ENCODE measurements at regions not wholly inside any gene's neighbourhood (a gene's known extent, or its start where the extent isn't known, plus 50 kb on each side); places are given as distances from the start of the nearest gene placed in this dataset.

- Histone ChIP-seq H3K4me3 (no peak overlapping the region), H3K27ac (no peak overlapping the region), H3K36me3 (no peaks in the 10 kb centered on the region), H3K4me1 (no peaks in the 10 kb centered on the region), H3K9me3 (no peaks in the 10 kb centered on the region), H3K27me3 (no peaks in the 10 kb centered on the region)
- DNase-seq (ENCODE audit: extremely low spot score in 2 of 2), result no peak
- intact Hi-C loops (cut with DNase I), result no loop called here
- TF ChIP-seq POLR2AphosphoS5 (IDR thresholded peaks at IDR 0.05; ENCODE audit: insufficient read depth in 1 of 2, low read depth in 1 of 2) (no peak), CTCF (IDR thresholded peaks at IDR 0.05) (no peak), POLR2A (IDR thresholded peaks at IDR 0.05) (no peak)
Measured at GRCh38 chr6:90788781-90789180, 201.9 kb upstream of the MAP3K7 start.

GRCh38 chr6:90787446-90787845 is 200.6 kb upstream of the MAP3K7 start:
- intact Hi-C loops (cut with DNase I), result no loop called here
- Histone ChIP-seq H3K4me3 (no peak overlapping the region), H3K36me3 (no peaks in the 10 kb centered on the region), H3K27me3 (no peaks in the 10 kb centered on the region), H3K27ac (no peak overlapping the region), H3K4me1 (no peaks in the 10 kb centered on the region), H3K9me3 (no peaks in the 10 kb centered on the region)
- TF ChIP-seq POLR2A (IDR thresholded peaks at IDR 0.05), result no peak
- no peak for TF ChIP-seq POLR2AphosphoS5 (IDR thresholded peaks at IDR 0.05; ENCODE audit: insufficient read depth in 1 of 2, low read depth in 1 of 2)
- no peak for TF ChIP-seq CTCF (IDR thresholded peaks at IDR 0.05)
- DNase-seq (ENCODE audit: extremely low spot score in 2 of 2), result no peak

GRCh38 chr6:90780778-90781177 is 193.9 kb upstream of the MAP3K7 start:
- H3K4me1 ChIP-seq, result no peaks in the 10 kb centered on the region
- no peak for DNase-seq (ENCODE audit: extremely low spot score in 2 of 2)
- H3K36me3 ChIP-seq, result no peaks in the 10 kb centered on the region
- no peaks in the 10 kb centered on the region for H3K27me3 ChIP-seq
- intact Hi-C loops (cut with DNase I), result no loop called here
- no peak overlapping the region for H3K27ac ChIP-seq
- TF ChIP-seq POLR2AphosphoS5 (IDR thresholded peaks at IDR 0.05; ENCODE audit: insufficient read depth in 1 of 2, low read depth in 1 of 2), result no peak
- TF ChIP-seq POLR2A (IDR thresholded peaks at IDR 0.05), result no peak
- TF ChIP-seq CTCF (IDR thresholded peaks at IDR 0.05), result no peak
- H3K9me3 ChIP-seq, result no peaks in the 10 kb centered on the region
- no peak overlapping the region for H3K4me3 ChIP-seq

- no peak for DNase-seq (ENCODE audit: extremely low spot score in 2 of 2)
- Histone ChIP-seq H3K9me3 (no peaks in the 10 kb centered on the region), H3K27ac (no peak overlapping the region), H3K36me3 (no peaks in the 10 kb centered on the region), H3K4me1 (no peaks in the 10 kb centered on the region), H3K27me3 (no peaks in the 10 kb centered on the region), H3K4me3 (no peak overlapping the region)
- intact Hi-C loops (cut with DNase I), result no loop called here
- TF ChIP-seq CTCF (IDR thresholded peaks at IDR 0.05) (no peak), POLR2A (IDR thresholded peaks at IDR 0.05) (no peak), POLR2AphosphoS5 (IDR thresholded peaks at IDR 0.05; ENCODE audit: insufficient read depth in 1 of 2, low read depth in 1 of 2) (no peak)
Measured at GRCh38 chr6:90780141-90780540, 193.3 kb upstream of the MAP3K7 start.

GRCh38 chr6:90778417-90779203 is 191.7 kb upstream of the MAP3K7 start:
- H3K36me3 ChIP-seq, result no peaks in the 10 kb centered on the region
- no peak for TF ChIP-seq CTCF (IDR thresholded peaks at IDR 0.05)
- TF ChIP-seq POLR2AphosphoS5 (IDR thresholded peaks at IDR 0.05; ENCODE audit: insufficient read depth in 1 of 2, low read depth in 1 of 2), result no peak
- no peak for TF ChIP-seq POLR2A (IDR thresholded peaks at IDR 0.05)
- intact Hi-C loops (cut with DNase I), result no loop called here

More at GRCh38 chr6:90778417-90779203, 191.7 kb upstream of the MAP3K7 start:
- no peak overlapping the region for H3K4me3 ChIP-seq
- H3K27ac ChIP-seq, result no peak overlapping the region
- DNase-seq (ENCODE audit: extremely low spot score in 2 of 2), result no peak
- no peaks in the 10 kb centered on the region for H3K4me1 ChIP-seq
- H3K27me3 ChIP-seq, result no peaks in the 10 kb centered on the region
- no peaks in the 10 kb centered on the region for H3K9me3 ChIP-seq
